OCI-M2 (cell line): ENCODE measurements at regions not wholly inside any gene's neighbourhood (a gene's known extent, or its start where the extent isn't known, plus 50 kb on each side); places are given as distances from the start of the nearest gene placed in this dataset.
"Not testable (repeated sequence)": the region's sequence is repeated elsewhere in the genome, so short reads cannot be mapped to it uniquely, and the experiment has no call there.

ENCODE experiments used
- DNase-seq: peaks from one replicate; lab custom pipeline; 2025; ENCODE audit not compliant: unreplicated experiment; lab: John Stamatoyannopoulos, UW

GRCh38 chr9:32092031-32092430 is 292.4 kb upstream of the ACO1 start:
- no peak for DNase-seq

- DNase-seq: no peak
These were observed 267.2 kb upstream of the ACO1 start for GRCh38 chr9:32117291-32117690.

- no peak for DNase-seq
These were observed 255.9 kb upstream of the ACO1 start for GRCh38 chr9:32128546-32128945.

GRCh38 chr9:32130709-32131108 is 253.7 kb upstream of the ACO1 start:
- not testable (repeated sequence) for DNase-seq

GRCh38 chr9:32136700-32137339 is 247.6 kb upstream of the ACO1 start:
- no peak for DNase-seq

GRCh38 chr9:32142074-32142473 is 242.4 kb upstream of the ACO1 start:
- no peak for DNase-seq

GRCh38 chr9:32148553-32148952 is 235.9 kb upstream of the ACO1 start:
- DNase-seq: not testable (repeated sequence)

- DNase-seq: no peak
These were observed 223.2 kb upstream of the ACO1 start for GRCh38 chr9:32161209-32161608.

- DNase-seq: no peak
These were observed 222.7 kb upstream of the ACO1 start for GRCh38 chr9:32161720-32162119.

- not testable (repeated sequence) for DNase-seq
These were observed 218.1 kb upstream of the ACO1 start for GRCh38 chr9:32166316-32166715.

- DNase-seq: no peak
These were observed 213.1 kb upstream of the ACO1 start for GRCh38 chr9:32171339-32171738.

- no peak for DNase-seq
These were observed 212.2 kb upstream of the ACO1 start for GRCh38 chr9:32172256-32172655.

GRCh38 chr9:32177396-32177795 is 207.0 kb upstream of the ACO1 start:
- no peak for DNase-seq

- DNase-seq: no peak
These were observed 203.8 kb upstream of the ACO1 start for GRCh38 chr9:32180597-32180996.

- no peak for DNase-seq
These were observed 184.2 kb upstream of the ACO1 start for GRCh38 chr9:32200241-32200640.

- no peak for DNase-seq
These were observed 183.5 kb upstream of the ACO1 start for GRCh38 chr9:32200896-32201295.

- DNase-seq: not testable (repeated sequence)
These were observed 175.3 kb upstream of the ACO1 start for GRCh38 chr9:32209164-32209563.

- DNase-seq: no peak
These were observed 166.2 kb upstream of the ACO1 start for GRCh38 chr9:32218100-32218767.

GRCh38 chr9:32220750-32221149 is 163.7 kb upstream of the ACO1 start:
- no peak for DNase-seq

- no peak for DNase-seq
These were observed 150.0 kb upstream of the ACO1 start for GRCh38 chr9:32234451-32234850.

GRCh38 chr9:32247168-32247567 is 137.3 kb upstream of the ACO1 start:
- no peak for DNase-seq

GRCh38 chr9:32248189-32248712 is 136.2 kb upstream of the ACO1 start:
- DNase-seq: no peak

GRCh38 chr9:32251539-32251938 is 132.9 kb upstream of the ACO1 start:
- peak; percentile 45 for DNase-seq
